T-cell (primary cell): ENCODE measurements at regions not wholly inside any gene's neighbourhood (a gene's known extent, or its start where the extent isn't known, plus 50 kb on each side); places are given as distances from the start of the nearest gene placed in this dataset.
A peak's percentile ranks its signal among the peaks of the same experiment; 100 is the strongest.
"Not testable (repeated sequence)": the region's sequence is repeated elsewhere in the genome, so short reads cannot be mapped to it uniquely, and the experiment has no call there.

ENCODE experiments used
- ATAC-seq, 4 experiments: fragments of 200-7000 bp in 3 of 4; fragments of 150-1000 bp in 1 of 4; cut with Tn5 transposase; replicated peaks in 1 of 4; 1 replicate in 3 of 4; 2 replicates in 1 of 4; pipeline ENCODE4 v1.10.0; 2021; ENCODE audit warnings: moderate library complexity in 3 of 4, mild to moderate bottlenecking in 2 of 4, moderate number of reproducible peaks in 1 of 4
- CTCF ChIA-PET, 2 donors: fragments of 300-600 bp; sonication (Branson Sonifier 250); formaldehyde crosslinking; loops; one replicate each; lab custom pipeline; 2022; ENCODE audit warnings: antibody characterized with exemption in 2 of 2; lab: Charles Lee
- POLR2A ChIA-PET, 2 donors: fragments of 300-600 bp; sonication (Branson Sonifier 250); formaldehyde crosslinking; loops; one replicate each; lab custom pipeline; 2022; ENCODE audit warnings: antibody characterized with exemption in 2 of 2; lab: Charles Lee
- DNase-seq, 35 experiments: peaks; one replicate each; pipeline versions ENCODE4 v3.0.0 to v3.0.0-alpha.2; 2013 to 2023
- H3K27ac ChIP-seq: one replicate; pipeline ENCODE4 v1.5.1; 2013; ENCODE audit warnings: low read length
- H3K27me3 ChIP-seq, 2 experiments: replicated peaks in 1 of 2; 1 replicate in 1 of 2; 2 replicates in 1 of 2; pipeline versions ENCODE4 v1.6.1 to v1.7.0; 2013; ENCODE audit warnings: low read length in 1 of 2, mixed read lengths in 1 of 2; ENCODE audit not compliant: control insufficient read depth in 2 of 2, insufficient read depth in 2 of 2; ENCODE audit errors: extremely low read depth in 1 of 2
- H3K36me3 ChIP-seq, 2 donors: 1 replicate in 1 of 2; 2 replicates in 1 of 2; pipeline versions ENCODE4 v1.6.1 to v1.7.0; 2013; ENCODE audit warnings: low read length in 1 of 2; ENCODE audit not compliant: control insufficient read depth in 2 of 2, insufficient read depth in 1 of 2; ENCODE audit errors: extremely low read depth in 1 of 2
- H3K4me1 ChIP-seq, 2 experiments: 1 replicate in 1 of 2; 2 replicates in 1 of 2; pipeline versions ENCODE4 v1.6.1 to v1.7.0; 2013; ENCODE audit warnings: low read length in 2 of 2, mixed read lengths in 1 of 2; ENCODE audit not compliant: insufficient read depth in 2 of 2, control insufficient read depth in 1 of 2; ENCODE audit errors: extremely low read depth in 1 of 2
- H3K4me3 ChIP-seq, 2 donors: 1 replicate in 1 of 2; 2 replicates in 1 of 2; pipeline versions ENCODE4 v1.5.1 to v1.7.0; 2013; ENCODE audit warnings: mild to moderate bottlenecking in 2 of 2, low read length in 1 of 2, moderate library complexity in 1 of 2; ENCODE audit not compliant: control insufficient read depth in 1 of 2; ENCODE audit errors: extremely low read depth in 1 of 2
- H3K9me3 ChIP-seq: 2 replicates; pipeline ENCODE4 v1.7.0; 2013
- H3K27ac Mint-ChIP-seq, 2 donors: one replicate each; pipeline ENCODE4 v1.8.0; 2020 to 2021; ENCODE audit warnings: mild to moderate bottlenecking in 2 of 2, mixed read lengths in 2 of 2
- H3K27me3 Mint-ChIP-seq, 2 donors: one replicate each; pipeline ENCODE4 v1.8.0; 2021 to 2022; ENCODE audit warnings: mixed read lengths in 2 of 2
- H3K36me3 Mint-ChIP-seq: one replicate; pipeline ENCODE4 v1.8.0; 2021; ENCODE audit warnings: mixed read lengths
- H3K4me1 Mint-ChIP-seq, 3 donors: one replicate each; pipeline ENCODE4 v1.8.0; 2020 to 2022; ENCODE audit warnings: mixed read lengths in 3 of 3, mild to moderate bottlenecking in 1 of 3
- H3K4me3 Mint-ChIP-seq, 3 donors: one replicate each; pipeline ENCODE4 v1.8.0; 2020 to 2022; ENCODE audit warnings: mild to moderate bottlenecking in 3 of 3, mixed read lengths in 3 of 3, moderate library complexity in 3 of 3
- H3K9me3 Mint-ChIP-seq, 3 donors: one replicate each; pipeline ENCODE4 v1.8.0; 2020 to 2022; ENCODE audit warnings: mixed read lengths in 3 of 3
- WGBS: methylation state at CpG from one replicate; pipeline ENCODE4 v1.1.5; 2013; ENCODE audit warnings: missing lambda C conversion rate; ENCODE audit not compliant: insufficient coverage; 5-methylcytosine and 5-hydroxymethylcytosine counted together

DNA sequence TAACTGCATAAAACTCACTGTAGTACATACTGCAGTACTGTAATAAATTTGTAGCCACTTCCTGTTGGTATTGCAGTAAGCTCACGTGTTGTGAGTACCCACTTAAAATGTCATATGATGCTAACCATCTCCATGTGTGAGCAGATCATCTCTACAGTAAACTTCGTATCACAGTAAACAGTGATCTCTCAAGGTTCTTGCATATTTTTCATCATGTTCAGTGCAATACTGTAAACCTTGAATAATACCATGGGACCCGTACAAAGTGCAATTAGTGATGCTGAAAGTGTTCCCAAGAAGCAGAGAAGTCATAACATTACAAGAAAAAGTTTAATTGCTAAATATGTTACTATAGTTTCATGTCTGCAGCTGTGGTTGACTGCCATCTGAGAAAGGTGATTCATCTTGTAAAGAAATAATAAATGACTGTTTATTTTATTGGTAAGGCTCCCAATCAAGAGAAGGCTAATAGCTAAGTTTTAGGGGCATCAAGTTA, 253.8 kb upstream of the POU5F2 start:
- Histone ChIP-seq H3K4me1 (no peaks in the 10 kb centered on the region), H3K4me3 (no peak overlapping the region), H3K27me3 (no peaks in the 10 kb centered on the region), H3K36me3 (no peaks in the 10 kb centered on the region), H3K9me3 (no peaks in the 10 kb centered on the region), H3K27ac (no peak overlapping the region)
- 13% methylated on average over 1 of the region's 3 CpGs for WGBS
- DNase-seq (peak in 1 of 35 experiments; percentile 16), ATAC-seq (peak in 2 of 4 experiments; percentile 43 to 46)
- Mint-ChIP-seq H3K36me3 (peaks cover 18% of the 10 kb centered on the region), H3K4me3 (no peak overlapping the region), H3K27me3 (no peaks in the 10 kb centered on the region), H3K27ac (no peak overlapping the region), H3K4me1 (peaks cover 31 to 37% (median 32%) of the 10 kb centered on the region in 3 donors), H3K9me3 (no peaks in the 10 kb centered on the region)
- POLR2A ChIA-PET = no interaction called here
- CTCF ChIA-PET = no interaction called here

DNA sequence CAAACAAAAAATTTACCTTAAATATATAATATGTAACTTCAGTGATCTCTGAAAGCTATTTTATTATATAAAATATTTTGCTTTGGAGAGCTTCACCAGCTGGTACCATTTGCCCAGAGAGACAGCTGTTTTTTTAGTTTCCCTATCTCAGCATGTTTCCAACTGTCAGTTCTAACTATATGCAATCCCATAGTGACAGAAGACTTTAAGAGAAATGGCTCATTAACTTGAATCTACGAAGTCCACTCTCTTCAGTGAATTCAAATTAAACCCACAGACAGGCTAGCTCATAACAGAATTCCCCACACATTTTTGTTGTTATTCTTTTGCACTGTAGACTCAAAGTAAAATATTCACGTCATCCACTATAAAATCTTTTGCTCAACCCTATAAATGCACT, 251.8 kb upstream of the POU5F2 start:
- H3K9me3 ChIP-seq = no peaks in the 10 kb centered on the region
- H3K36me3 ChIP-seq = no peaks in the 10 kb centered on the region
- POLR2A ChIA-PET = interaction anchor here in 1 of 2 donors (0.6 kb wide), 1 partner anchor 18 kb away, joined by 4 read pairs; no protein-coding TSS in a partner anchor
- Mint-ChIP-seq H3K4me1 (peaks cover 31 to 35% (median 31%) of the 10 kb centered on the region in 3 donors), H3K36me3 (peaks cover 23% of the 10 kb centered on the region), H3K9me3 (no peaks in the 10 kb centered on the region), H3K27me3 (no peaks in the 10 kb centered on the region), H3K4me3 (no peak overlapping the region), H3K27ac (no peak overlapping the region)
- 91% methylated on average over 1 of the region's 2 CpGs for WGBS
- no peaks in the 10 kb centered on the region for H3K4me1 ChIP-seq
- no peak overlapping the region for H3K27ac ChIP-seq
- ATAC-seq = no peak
- CTCF ChIA-PET = no interaction called here
- DNase-seq = no peak
- H3K4me3 ChIP-seq = no peak overlapping the region
- no peaks in the 10 kb centered on the region for H3K27me3 ChIP-seq

DNA sequence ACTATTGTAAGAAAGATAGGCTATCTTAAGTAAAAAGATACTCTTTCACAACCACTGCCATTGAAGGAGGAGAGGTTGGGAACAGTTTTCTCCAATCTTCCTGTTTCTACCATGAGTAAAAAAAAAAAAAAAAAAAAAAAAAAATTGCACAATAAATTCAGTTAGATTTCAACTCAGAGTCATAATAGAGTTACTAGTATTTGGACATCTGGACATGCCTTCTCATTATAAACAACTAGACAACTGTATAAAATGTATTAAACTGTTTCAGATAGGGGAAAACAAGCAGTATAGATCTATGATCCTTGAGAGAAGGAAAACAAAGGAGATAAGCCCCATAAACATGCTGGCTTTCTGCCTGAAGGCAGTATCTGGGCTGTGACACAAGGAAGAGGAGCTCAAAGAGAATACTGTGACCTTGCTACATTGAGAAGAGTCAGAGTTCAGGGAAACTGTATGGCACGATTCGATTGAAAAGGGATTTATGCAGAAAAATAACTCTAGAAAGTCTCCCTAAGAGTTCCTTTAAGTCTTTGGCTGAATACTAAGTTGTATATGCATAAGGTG, 249.2 kb upstream of the POU5F2 start:
- CTCF ChIA-PET = no interaction called here
- H3K27ac ChIP-seq = no peak overlapping the region
- H3K36me3 ChIP-seq = no peaks in the 10 kb centered on the region
- Mint-ChIP-seq H3K36me3 (peaks cover 31% of the 10 kb centered on the region), H3K4me1 (peaks cover 19 to 25% (median 22%) of the 10 kb centered on the region in 3 donors), H3K27me3 (no peaks in the 10 kb centered on the region), H3K27ac (no peak overlapping the region), H3K4me3 (no peak overlapping the region), H3K9me3 (peaks cover 0 to 5% (median 0%) of the 10 kb centered on the region in 3 donors)
- H3K4me3 ChIP-seq = no peak overlapping the region
- ATAC-seq (no peak), DNase-seq (no peak)
- WGBS = no CpG with 5 or more reads among the region's 2 CpGs
- POLR2A ChIA-PET = no interaction called here
- H3K9me3 ChIP-seq = no peaks in the 10 kb centered on the region
- H3K4me1 ChIP-seq = no peaks in the 10 kb centered on the region
- no peaks in the 10 kb centered on the region for H3K27me3 ChIP-seq

DNA sequence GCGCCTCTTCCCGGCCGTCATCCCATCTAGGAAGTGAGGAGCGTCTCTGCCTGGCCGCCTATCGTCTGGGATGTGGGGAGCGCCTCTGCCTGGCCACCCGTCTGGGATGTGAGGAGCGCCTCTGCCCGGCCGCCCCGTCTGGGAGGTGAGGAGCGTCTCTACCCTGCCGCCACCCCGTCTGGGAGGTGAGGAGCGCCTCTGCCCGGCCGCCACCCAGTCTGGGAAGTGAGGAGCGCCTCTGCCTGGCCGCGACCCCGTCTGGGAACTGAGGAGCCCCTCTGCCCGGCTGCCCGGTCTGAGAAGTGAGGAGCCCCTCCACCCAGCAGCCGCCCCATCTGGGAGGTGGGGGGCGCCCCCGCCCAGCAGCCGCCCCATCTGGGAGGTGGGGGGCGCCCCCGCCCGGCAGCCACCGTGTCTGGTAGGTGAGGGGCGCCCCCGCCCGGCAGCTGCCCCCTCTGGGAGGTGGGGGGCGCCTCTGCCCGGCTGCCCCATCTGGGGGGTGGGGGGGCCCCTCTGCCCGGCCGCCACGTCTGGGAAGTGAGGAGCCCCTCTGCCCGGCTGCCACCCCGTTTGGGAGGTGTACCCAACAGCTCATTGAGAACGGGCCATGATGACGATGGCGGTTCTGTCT, 244.7 kb upstream of the POU5F2 start:
- H3K4me1 Mint-ChIP-seq, H3K27me3 ChIP-seq, H3K27ac Mint-ChIP-seq, H3K4me3 ChIP-seq, H3K27me3 Mint-ChIP-seq, H3K36me3 ChIP-seq, H3K27ac ChIP-seq, H3K4me1 ChIP-seq, H3K4me3 Mint-ChIP-seq, CTCF ChIA-PET, H3K9me3 ChIP-seq, H3K9me3 Mint-ChIP-seq, ATAC-seq, POLR2A ChIA-PET, DNase-seq: not testable (repeated sequence)
- peaks cover 46% of the 10 kb centered on the region for H3K36me3 Mint-ChIP-seq
- WGBS = 97% methylated on average over 13 of the region's 45 CpGs

DNA sequence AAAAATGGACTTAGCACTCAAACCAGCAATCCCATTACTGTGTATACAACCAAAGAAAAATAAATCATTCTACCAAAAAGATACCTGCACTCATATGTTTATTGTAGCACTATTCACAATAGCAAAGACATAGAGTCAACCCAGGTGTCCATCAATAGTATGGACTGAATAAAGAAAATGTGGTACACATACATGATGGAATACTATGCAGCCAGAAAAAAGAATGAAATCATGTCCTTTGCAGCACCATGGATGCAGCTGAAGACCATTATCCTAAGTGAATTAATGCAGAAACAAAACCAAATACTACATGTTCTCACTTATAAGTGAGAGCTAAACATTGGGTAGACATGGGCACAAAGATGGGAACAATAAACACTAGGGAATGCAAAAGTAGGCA, 236.8 kb upstream of the POU5F2 start:
- H3K4me3 ChIP-seq = no peak overlapping the region
- DNase-seq (no peak), ATAC-seq (no peak)
- CTCF ChIA-PET = no interaction called here
- H3K9me3 Mint-ChIP-seq = peaks cover 22 to 50% (median 30%) of the 10 kb centered on the region in 3 donors
- peaks cover 2 to 10% (median 6%) of the 10 kb centered on the region in 3 donors for H3K4me1 Mint-ChIP-seq
- H3K9me3 ChIP-seq = peaks cover 9% of the 10 kb centered on the region
- H3K27me3 Mint-ChIP-seq = no peaks in the 10 kb centered on the region
- no peaks in the 10 kb centered on the region for H3K36me3 ChIP-seq
- H3K4me1 ChIP-seq = no peaks in the 10 kb centered on the region
- no peak overlapping the region for H3K27ac ChIP-seq
- no peak overlapping the region for H3K27ac Mint-ChIP-seq
- peaks cover 77% of the 10 kb centered on the region for H3K36me3 Mint-ChIP-seq
- no peak overlapping the region for H3K4me3 Mint-ChIP-seq
- POLR2A ChIA-PET = no interaction called here
- H3K27me3 ChIP-seq = no peaks in the 10 kb centered on the region

DNA sequence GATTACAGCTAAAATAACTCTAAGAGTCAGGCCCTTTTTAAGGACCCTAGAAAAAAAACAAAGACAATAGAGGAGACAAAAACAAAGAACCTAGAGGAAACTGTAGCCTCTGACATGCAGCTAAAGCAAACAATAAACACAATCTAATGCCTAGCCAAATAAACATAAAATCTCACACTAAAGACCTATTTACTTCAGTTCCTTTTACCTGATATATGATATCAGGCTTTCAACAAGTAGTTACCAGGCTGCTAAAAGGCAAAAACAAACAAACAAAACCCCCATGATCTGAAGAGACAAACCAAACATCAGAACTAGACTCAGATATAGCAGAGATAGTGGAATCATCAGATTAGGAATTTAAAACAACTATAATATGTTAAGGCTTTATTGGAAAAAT, 226.5 kb upstream of the POU5F2 start:
- H3K9me3 Mint-ChIP-seq = peaks cover 0 to 4% (median 0%) of the 10 kb centered on the region in 3 donors
- ATAC-seq (no peak), DNase-seq (no peak)
- no peak overlapping the region for H3K27ac Mint-ChIP-seq
- H3K4me1 Mint-ChIP-seq = peaks cover 7 to 14% (median 7%) of the 10 kb centered on the region in 3 donors
- no peak overlapping the region for H3K27ac ChIP-seq
- H3K36me3 ChIP-seq = no peaks in the 10 kb centered on the region
- CTCF ChIA-PET = no interaction called here
- peaks cover 54% of the 10 kb centered on the region for H3K36me3 Mint-ChIP-seq
- no peaks in the 10 kb centered on the region for H3K9me3 ChIP-seq
- POLR2A ChIA-PET = interaction anchor here in 1 of 2 donors (0.6 kb wide), 1 partner anchor 13 kb away, joined by 4 read pairs; no protein-coding TSS in a partner anchor
- H3K4me3 Mint-ChIP-seq = no peak overlapping the region
- no peaks in the 10 kb centered on the region for H3K4me1 ChIP-seq
- no peaks in the 10 kb centered on the region for H3K27me3 Mint-ChIP-seq
- H3K27me3 ChIP-seq = no peaks in the 10 kb centered on the region
- no peak overlapping the region for H3K4me3 ChIP-seq
